ENCODE measurements at regions not wholly inside any gene's neighbourhood (a gene's known extent, or its start where the extent isn't known, plus 50 kb on each side); places are given as distances from the start of the nearest gene placed in this dataset.

DNA sequence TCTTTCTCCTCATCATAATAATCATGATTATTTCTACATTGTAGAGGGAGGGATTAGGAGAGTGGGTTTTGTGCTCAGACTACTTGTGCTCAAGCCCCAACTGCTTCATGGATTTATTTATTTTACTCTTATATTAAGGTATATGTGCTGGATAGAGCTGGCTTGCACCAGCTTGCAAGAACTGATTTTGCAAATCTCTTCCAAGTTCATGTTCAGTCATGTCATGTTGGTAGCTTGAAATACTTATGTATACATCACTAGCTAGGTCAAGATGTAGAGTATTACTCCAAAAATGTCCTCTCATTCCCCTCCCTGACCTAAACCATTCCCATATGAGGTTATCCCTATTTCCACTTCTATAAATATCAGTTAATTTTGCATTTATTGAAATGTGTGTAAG, 293.9 kb upstream of the RBMS3 start:
- Histone ChIP-seq H3K4me3 (no peak overlapping the region), H3K4me1 (no peaks in the 10 kb centered on the region), H3K27ac (no peak overlapping the region), H3K9me3 (peaks cover 0 to 3% (median 0%) of the 10 kb centered on the region in 4 donors), H3K27me3 (no peaks in the 10 kb centered on the region), H3K36me3 (no peaks in the 10 kb centered on the region)
- TF ChIP-seq EP300 (IDR thresholded peaks at IDR 0.05) (no peak), POLR2AphosphoS5 (IDR thresholded peaks at IDR 0.05) (no peak), POLR2A (IDR thresholded peaks at IDR 0.05) (no peak)
- TF ChIP-seq, protein P1, sequence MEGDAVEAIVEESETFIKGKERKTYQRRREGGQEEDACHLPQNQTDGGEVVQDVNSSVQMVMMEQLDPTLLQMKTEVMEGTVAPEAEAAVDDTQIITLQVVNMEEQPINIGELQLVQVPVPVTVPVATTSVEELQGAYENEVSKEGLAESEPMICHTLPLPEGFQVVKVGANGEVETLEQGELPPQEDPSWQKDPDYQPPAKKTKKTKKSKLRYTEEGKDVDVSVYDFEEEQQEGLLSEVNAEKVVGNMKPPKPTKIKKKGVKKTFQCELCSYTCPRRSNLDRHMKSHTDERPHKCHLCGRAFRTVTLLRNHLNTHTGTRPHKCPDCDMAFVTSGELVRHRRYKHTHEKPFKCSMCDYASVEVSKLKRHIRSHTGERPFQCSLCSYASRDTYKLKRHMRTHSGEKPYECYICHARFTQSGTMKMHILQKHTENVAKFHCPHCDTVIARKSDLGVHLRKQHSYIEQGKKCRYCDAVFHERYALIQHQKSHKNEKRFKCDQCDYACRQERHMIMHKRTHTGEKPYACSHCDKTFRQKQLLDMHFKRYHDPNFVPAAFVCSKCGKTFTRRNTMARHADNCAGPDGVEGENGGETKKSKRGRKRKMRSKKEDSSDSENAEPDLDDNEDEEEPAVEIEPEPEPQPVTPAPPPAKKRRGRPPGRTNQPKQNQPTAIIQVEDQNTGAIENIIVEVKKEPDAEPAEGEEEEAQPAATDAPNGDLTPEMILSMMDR (IDR thresholded peaks at IDR 0.05): no peak
- ATAC-seq (ENCODE audit: low FRiP score in 2 of 2): no peak
- DNase-seq: no peak

DNA sequence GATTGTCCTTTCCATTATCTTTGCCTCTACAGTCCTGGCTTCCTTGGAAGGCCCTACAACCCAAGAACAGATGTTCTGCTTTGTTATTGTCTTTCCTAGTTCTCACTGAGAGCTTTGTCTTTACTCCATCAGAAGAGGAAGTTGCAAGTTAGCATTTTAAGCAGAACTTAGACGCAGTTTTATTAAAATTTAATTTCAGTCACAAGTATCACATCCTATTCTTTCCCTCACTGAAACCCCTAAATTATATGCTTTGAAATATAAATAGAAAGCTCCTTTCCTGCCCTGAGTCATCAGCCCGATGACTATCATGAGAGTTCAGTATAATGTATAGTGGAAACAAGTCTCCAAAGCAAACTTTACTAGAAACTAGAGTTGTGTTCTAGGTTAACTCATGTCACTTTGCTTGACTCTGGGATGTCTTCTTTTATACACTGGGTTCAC, 291.2 kb upstream of the RBMS3 start:
- no peaks in the 10 kb centered on the region for H3K27me3 ChIP-seq
- no peaks in the 10 kb centered on the region for H3K36me3 ChIP-seq
- H3K4me3 ChIP-seq: no peak overlapping the region
- WGBS, 2 donors: 20 to 36% methylated on average over 2 of the region's 2 CpGs
- peaks cover 0 to 3% (median 0%) of the 10 kb centered on the region in 4 donors for H3K9me3 ChIP-seq
- ATAC-seq (ENCODE audit: low FRiP score in 2 of 2): peak in 1 of 2 donors; percentile 39
- no peak for TF ChIP-seq POLR2A (IDR thresholded peaks at IDR 0.05)
- no peak for TF ChIP-seq EP300 (IDR thresholded peaks at IDR 0.05)
- TF ChIP-seq, protein P1 (IDR thresholded peaks at IDR 0.05): no peak
- no peak for TF ChIP-seq POLR2AphosphoS5 (IDR thresholded peaks at IDR 0.05)
- H3K27ac ChIP-seq: no peak overlapping the region
- DNase-seq: no peak
- no peaks in the 10 kb centered on the region for H3K4me1 ChIP-seq

DNA sequence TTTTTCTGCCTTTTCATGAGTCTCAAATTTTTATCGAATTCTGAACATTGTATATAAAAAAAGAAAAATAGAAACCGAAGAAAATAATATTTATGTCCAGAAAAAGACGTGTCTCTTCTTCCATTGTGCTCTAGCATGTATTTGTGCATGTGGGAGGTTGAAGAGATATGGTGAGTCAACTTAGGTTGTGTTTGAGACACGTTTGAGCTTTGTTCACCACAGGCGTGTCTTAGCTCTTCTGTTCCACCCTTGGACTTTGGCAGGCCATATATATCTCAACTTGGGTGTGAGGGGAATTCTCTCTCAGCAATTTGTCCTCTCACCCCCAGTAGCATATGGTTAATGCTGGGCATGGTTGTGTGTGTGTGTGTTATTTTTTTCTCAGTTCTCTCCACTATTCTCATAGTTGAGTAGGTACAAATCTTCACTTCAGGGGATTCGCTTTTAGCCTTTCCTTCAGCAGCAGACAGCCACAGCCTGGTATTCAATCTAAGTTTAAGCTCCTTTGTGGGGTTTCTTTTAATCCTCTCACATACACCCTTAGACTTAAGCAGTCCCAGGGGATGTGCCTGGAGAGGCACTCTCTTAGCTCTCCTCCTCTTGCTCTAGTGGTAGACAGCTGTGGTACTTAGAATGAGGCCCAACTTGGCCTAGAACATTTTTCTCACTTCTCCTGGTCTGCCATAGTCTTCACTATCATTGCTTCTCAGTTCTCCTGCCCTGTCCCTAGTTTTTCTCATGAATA, 286.5 kb upstream of the RBMS3 start:
- no peaks in the 10 kb centered on the region for H3K36me3 ChIP-seq
- WGBS, 2 donors: 90 to 94% methylated on average over 6 of the region's 6 CpGs
- no peaks in the 10 kb centered on the region for H3K27me3 ChIP-seq
- TF ChIP-seq, protein P1 (IDR thresholded peaks at IDR 0.05): no peak
- TF ChIP-seq POLR2AphosphoS5 (IDR thresholded peaks at IDR 0.05) (no peak), POLR2A (IDR thresholded peaks at IDR 0.05) (no peak), EP300 (IDR thresholded peaks at IDR 0.05) (no peak)
- no peak overlapping the region for H3K4me3 ChIP-seq
- no peak overlapping the region for H3K27ac ChIP-seq
- ATAC-seq (ENCODE audit: low FRiP score in 2 of 2) (no peak), DNase-seq (no peak)
- H3K4me1 ChIP-seq: no peaks in the 10 kb centered on the region
- H3K9me3 ChIP-seq: no peaks in the 10 kb centered on the region

DNA sequence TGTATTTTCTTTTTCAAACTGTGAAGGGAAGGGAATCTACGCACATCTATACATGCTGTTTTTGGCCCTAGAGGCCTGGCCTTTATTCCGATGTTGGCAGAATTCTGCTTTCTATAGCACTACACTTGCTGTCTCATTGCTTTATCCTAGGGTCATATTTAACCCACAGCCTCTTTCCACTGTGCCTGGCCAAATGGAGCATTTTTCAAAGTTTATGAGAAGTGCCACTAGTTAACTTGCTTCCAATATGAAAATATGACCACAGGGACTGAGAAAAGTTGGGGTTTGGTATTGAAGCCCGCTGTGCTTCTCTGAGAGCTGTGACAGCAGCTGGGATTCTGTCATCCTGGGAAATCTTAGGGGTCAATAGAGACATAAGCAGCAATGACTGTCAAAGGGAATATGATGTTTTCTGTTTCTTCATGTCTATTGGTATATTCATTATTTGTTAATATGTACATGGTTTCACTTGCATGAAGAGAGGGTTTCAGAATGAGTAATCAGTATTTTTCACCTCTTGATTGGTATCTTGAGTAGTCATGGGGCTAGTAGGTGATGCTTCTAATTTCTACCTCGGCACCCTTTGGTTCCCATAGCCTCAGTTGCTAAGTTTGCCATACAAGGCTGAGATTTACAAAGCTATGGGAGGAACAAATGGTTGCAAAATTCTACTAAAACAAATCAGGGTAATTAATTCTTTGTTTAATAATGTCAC, 275.8 kb upstream of the RBMS3 start:
- DNase-seq (no peak), ATAC-seq (ENCODE audit: low FRiP score in 2 of 2) (no peak)
- 92% methylated on average over 4 of the region's 4 CpGs for WGBS, 2 donors
- Histone ChIP-seq H3K4me3 (no peak overlapping the region), H3K36me3 (no peaks in the 10 kb centered on the region), H3K27ac (no peak overlapping the region), H3K27me3 (no peaks in the 10 kb centered on the region), H3K4me1 (no peaks in the 10 kb centered on the region), H3K9me3 (no peaks in the 10 kb centered on the region)
- TF ChIP-seq, protein P1 (IDR thresholded peaks at IDR 0.05): no peak
- no peak for TF ChIP-seq POLR2A (IDR thresholded peaks at IDR 0.05)
- no peak for TF ChIP-seq EP300 (IDR thresholded peaks at IDR 0.05)
- TF ChIP-seq POLR2AphosphoS5 (IDR thresholded peaks at IDR 0.05): no peak

All from upper lobe of left lung (tissue), 6 donors.